ENCODE measurements at regions not wholly inside any gene's neighbourhood (a gene's known extent, or its start where the extent isn't known, plus 50 kb on each side); places are given as distances from the start of the nearest gene placed in this dataset.
"Not testable (repeated sequence)": the region's sequence is repeated elsewhere in the genome, so short reads cannot be mapped to it uniquely, and the experiment has no call there.

- Histone ChIP-seq H3K27me3 (ENCODE audit: control insufficient read depth, insufficient read depth, low read length) (no peaks in the 10 kb centered on the region), H3K9ac (ENCODE audit: low read length) (no peak overlapping the region)
These were observed 197.7 kb downstream of the PRELID2 start for GRCh38 chr5:145637396-145637795.

DNA sequence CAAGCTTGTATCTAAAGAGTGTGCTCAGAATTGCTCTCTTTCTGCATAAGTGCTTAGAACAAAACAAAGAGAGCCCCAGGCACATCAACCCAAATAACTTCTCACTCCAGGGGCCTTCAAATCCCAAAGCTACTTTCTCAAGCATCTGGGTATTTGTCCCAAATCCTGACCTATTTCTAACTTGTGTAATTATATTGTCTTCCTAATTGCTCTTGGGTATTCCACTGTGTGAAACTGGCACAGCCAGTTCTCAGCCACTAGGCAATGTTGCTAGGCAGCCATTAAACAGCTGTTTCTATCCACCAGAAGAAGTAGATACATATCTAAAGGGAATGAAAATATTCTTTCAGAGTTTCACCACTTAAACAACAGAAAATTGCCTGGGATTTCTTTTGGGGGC lies 198.8 kb downstream of the PRELID2 start:
- H3K36me3 ChIP-seq (ENCODE audit: control insufficient read depth, insufficient read depth, low read length) = no peaks in the 10 kb centered on the region
- H3K4me3 ChIP-seq (ENCODE audit: low read length) = no peak overlapping the region
- no peak overlapping the region for H3K27ac ChIP-seq (ENCODE audit: low read depth, low read length)
- H3K4me1 ChIP-seq (ENCODE audit: control insufficient read depth, insufficient read depth, low read length) = no peaks in the 10 kb centered on the region
- H3K9ac ChIP-seq (ENCODE audit: low read length) = no peak overlapping the region
- no peaks in the 10 kb centered on the region for H3K27me3 ChIP-seq (ENCODE audit: control insufficient read depth, insufficient read depth, low read length)

More at GRCh38 chr5:145637396-145637795, 197.7 kb downstream of the PRELID2 start:
- H3K36me3 ChIP-seq (ENCODE audit: control insufficient read depth, insufficient read depth, low read length) = no peaks in the 10 kb centered on the region
- no peak overlapping the region for H3K4me3 ChIP-seq (ENCODE audit: low read length)
- no peaks in the 10 kb centered on the region for H3K4me1 ChIP-seq (ENCODE audit: control insufficient read depth, insufficient read depth, low read length)
- H3K27ac ChIP-seq (ENCODE audit: low read depth, low read length) = no peak overlapping the region

GRCh38 chr5:145633474-145633873 lies 201.7 kb downstream of the PRELID2 start:
- H3K9ac ChIP-seq (ENCODE audit: low read length) = no peak overlapping the region
- H3K27ac ChIP-seq (ENCODE audit: low read depth, low read length) = no peak overlapping the region
- no peaks in the 10 kb centered on the region for H3K36me3 ChIP-seq (ENCODE audit: control insufficient read depth, insufficient read depth, low read length)
- no peaks in the 10 kb centered on the region for H3K27me3 ChIP-seq (ENCODE audit: control insufficient read depth, insufficient read depth, low read length)
- H3K4me1 ChIP-seq (ENCODE audit: control insufficient read depth, insufficient read depth, low read length) = no peaks in the 10 kb centered on the region
- no peak overlapping the region for H3K4me3 ChIP-seq (ENCODE audit: low read length)

DNA sequence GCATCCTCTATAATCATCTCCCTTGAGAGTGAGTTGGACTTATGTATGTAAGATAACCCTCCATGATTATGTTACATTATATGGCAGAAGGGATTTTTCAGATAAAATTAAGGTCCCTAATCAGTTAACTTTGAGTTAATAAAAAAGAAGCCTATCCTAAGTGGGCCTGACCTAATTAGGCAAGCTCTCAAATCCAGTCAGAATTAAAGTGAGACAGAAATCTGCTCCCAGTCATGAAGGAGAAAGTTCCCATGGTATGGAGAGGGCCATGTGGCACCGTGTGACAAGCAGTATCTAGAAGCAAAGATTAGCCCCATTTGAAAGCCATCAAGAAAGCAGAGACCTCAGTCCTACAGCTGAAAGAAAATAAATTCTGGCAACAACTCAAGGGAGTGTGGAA lies 202.4 kb downstream of the PRELID2 start:
- Histone ChIP-seq H3K4me3 (ENCODE audit: low read length) (no peak overlapping the region), H3K27ac (ENCODE audit: low read depth, low read length) (no peak overlapping the region), H3K4me1 (ENCODE audit: control insufficient read depth, insufficient read depth, low read length) (no peaks in the 10 kb centered on the region), H3K9ac (ENCODE audit: low read length) (no peak overlapping the region), H3K27me3 (ENCODE audit: control insufficient read depth, insufficient read depth, low read length) (no peaks in the 10 kb centered on the region), H3K36me3 (ENCODE audit: control insufficient read depth, insufficient read depth, low read length) (no peaks in the 10 kb centered on the region)

DNA sequence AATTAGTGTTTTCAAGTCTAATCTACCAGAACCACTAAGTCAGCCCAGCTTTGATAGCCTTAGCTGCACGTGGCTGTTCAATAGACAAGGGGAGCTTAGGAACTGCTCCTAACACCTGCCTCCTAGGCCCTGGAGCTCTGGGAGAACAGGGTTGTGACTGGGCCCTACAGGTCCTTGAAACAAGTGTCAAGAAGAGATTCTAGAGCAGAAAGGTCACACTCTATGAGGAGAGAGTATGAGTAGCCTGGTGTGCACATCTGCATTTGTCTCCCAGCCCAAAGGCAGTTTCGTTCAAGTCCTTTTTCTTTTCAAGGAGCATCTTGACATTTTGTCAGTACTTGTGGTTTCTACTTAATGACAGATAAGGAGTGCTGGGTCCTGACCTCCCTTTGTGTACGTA lies 206.1 kb downstream of the PRELID2 start:
- no peaks in the 10 kb centered on the region for H3K27me3 ChIP-seq (ENCODE audit: control insufficient read depth, insufficient read depth, low read length)
- H3K4me3 ChIP-seq (ENCODE audit: low read length) = no peak overlapping the region
- no peaks in the 10 kb centered on the region for H3K4me1 ChIP-seq (ENCODE audit: control insufficient read depth, insufficient read depth, low read length)
- no peak overlapping the region for H3K27ac ChIP-seq (ENCODE audit: low read depth, low read length)
- H3K9ac ChIP-seq (ENCODE audit: low read length) = no peak overlapping the region
- H3K36me3 ChIP-seq (ENCODE audit: control insufficient read depth, insufficient read depth, low read length) = no peaks in the 10 kb centered on the region

- Histone ChIP-seq H3K36me3 (ENCODE audit: control insufficient read depth, insufficient read depth, low read length) (no peaks in the 10 kb centered on the region), H3K27me3 (ENCODE audit: control insufficient read depth, insufficient read depth, low read length) (no peaks in the 10 kb centered on the region), H3K9ac (ENCODE audit: low read length) (no peak overlapping the region), H3K27ac (ENCODE audit: low read depth, low read length) (no peak overlapping the region), H3K4me3 (ENCODE audit: low read length) (no peak overlapping the region), H3K4me1 (ENCODE audit: control insufficient read depth, insufficient read depth, low read length) (no peaks in the 10 kb centered on the region)
These were observed 206.6 kb downstream of the PRELID2 start for GRCh38 chr5:145628525-145628924.

- Histone ChIP-seq H3K4me1 (ENCODE audit: control insufficient read depth, insufficient read depth, low read length) (no peaks in the 10 kb centered on the region), H3K9ac (ENCODE audit: low read length) (no peak overlapping the region), H3K27me3 (ENCODE audit: control insufficient read depth, insufficient read depth, low read length) (no peaks in the 10 kb centered on the region), H3K27ac (ENCODE audit: low read depth, low read length) (no peak overlapping the region), H3K36me3 (ENCODE audit: control insufficient read depth, insufficient read depth, low read length) (no peaks in the 10 kb centered on the region), H3K4me3 (ENCODE audit: low read length) (no peak overlapping the region)
These were observed 215.3 kb downstream of the PRELID2 start for GRCh38 chr5:145619806-145620310.

DNA sequence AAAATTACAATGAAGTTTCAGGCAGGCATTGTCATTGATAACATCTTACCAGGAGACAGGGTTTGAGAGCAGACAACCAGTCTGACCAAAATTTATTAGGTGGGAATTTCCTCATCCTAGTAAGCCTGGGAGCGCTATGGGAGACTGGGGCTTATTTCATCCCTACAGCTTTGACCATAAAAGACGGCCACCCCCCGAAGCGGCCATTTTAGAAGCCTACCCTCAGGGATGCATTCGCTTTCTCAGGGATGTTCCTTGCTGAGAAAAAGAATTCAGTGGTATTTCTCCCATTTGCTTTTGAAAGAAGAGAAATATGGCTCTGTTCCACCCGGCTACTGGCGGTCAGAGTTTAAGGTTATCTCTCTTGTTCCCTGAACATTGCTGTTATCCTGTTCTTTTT lies 218.4 kb downstream of the PRELID2 start:
- H3K9ac ChIP-seq (ENCODE audit: low read length); H3K27me3 ChIP-seq (ENCODE audit: control insufficient read depth, insufficient read depth, low read length); H3K4me3 ChIP-seq (ENCODE audit: low read length); H3K27ac ChIP-seq (ENCODE audit: low read depth, low read length); H3K4me1 ChIP-seq (ENCODE audit: control insufficient read depth, insufficient read depth, low read length); H3K36me3 ChIP-seq (ENCODE audit: control insufficient read depth, insufficient read depth, low read length): not testable (repeated sequence)

DNA sequence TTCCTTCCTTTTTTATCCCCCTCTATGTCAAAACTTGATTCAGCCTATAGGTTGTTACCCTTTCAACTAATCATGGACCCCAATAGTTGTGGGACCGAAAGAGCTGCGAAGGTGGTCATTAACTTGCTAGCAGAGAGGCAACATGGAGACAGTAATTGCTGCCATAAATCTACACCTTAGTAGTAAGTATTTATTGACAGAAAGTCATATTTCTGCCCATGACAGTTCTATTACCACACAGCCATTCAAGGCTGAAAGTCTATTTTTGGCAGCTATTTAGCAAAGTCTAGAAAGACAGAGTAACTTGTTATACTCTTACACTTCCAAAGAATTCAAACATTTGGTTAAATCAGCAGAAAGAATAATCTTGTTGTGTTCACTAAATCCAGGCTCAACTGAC lies 236.2 kb downstream of the PRELID2 start:
- H3K27me3 ChIP-seq (ENCODE audit: control insufficient read depth, insufficient read depth, low read length) = no peaks in the 10 kb centered on the region
- no peaks in the 10 kb centered on the region for H3K4me1 ChIP-seq (ENCODE audit: control insufficient read depth, insufficient read depth, low read length)
- no peak overlapping the region for H3K9ac ChIP-seq (ENCODE audit: low read length)
- H3K4me3 ChIP-seq (ENCODE audit: low read length) = no peak overlapping the region
- H3K27ac ChIP-seq (ENCODE audit: low read depth, low read length) = no peak overlapping the region
- H3K36me3 ChIP-seq (ENCODE audit: control insufficient read depth, insufficient read depth, low read length) = no peaks in the 10 kb centered on the region

GRCh38 chr5:145598184-145598583 lies 237.0 kb downstream of the PRELID2 start:
- Histone ChIP-seq H3K27ac (ENCODE audit: low read depth, low read length) (no peak overlapping the region), H3K36me3 (ENCODE audit: control insufficient read depth, insufficient read depth, low read length) (no peaks in the 10 kb centered on the region), H3K9ac (ENCODE audit: low read length) (no peak overlapping the region), H3K27me3 (ENCODE audit: control insufficient read depth, insufficient read depth, low read length) (no peaks in the 10 kb centered on the region), H3K4me1 (ENCODE audit: control insufficient read depth, insufficient read depth, low read length) (no peaks in the 10 kb centered on the region), H3K4me3 (ENCODE audit: low read length) (no peak overlapping the region)

DNA sequence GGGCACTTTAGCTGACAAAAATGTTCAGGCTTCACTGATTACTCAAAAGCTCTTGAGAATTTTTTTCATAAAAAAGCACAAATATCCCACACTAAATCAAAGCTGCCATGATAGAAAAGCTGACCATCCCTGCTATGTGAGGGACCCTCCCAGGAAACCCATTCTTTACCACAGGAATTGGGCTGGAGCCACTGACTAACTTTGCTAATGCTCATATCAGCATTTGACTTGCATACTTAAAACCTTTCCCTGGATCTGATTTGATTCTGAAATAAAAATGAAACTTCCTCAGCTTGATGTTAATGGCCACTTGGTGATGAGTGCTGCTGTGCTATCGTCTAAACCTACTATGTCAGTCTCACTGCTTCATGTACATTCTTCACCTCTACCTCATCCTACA lies 243.6 kb downstream of the PRELID2 start:
- no peak overlapping the region for H3K27ac ChIP-seq (ENCODE audit: low read depth, low read length)
- no peak overlapping the region for H3K9ac ChIP-seq (ENCODE audit: low read length)
- H3K36me3 ChIP-seq (ENCODE audit: control insufficient read depth, insufficient read depth, low read length) = no peaks in the 10 kb centered on the region
- H3K27me3 ChIP-seq (ENCODE audit: control insufficient read depth, insufficient read depth, low read length) = no peaks in the 10 kb centered on the region
- no peaks in the 10 kb centered on the region for H3K4me1 ChIP-seq (ENCODE audit: control insufficient read depth, insufficient read depth, low read length)
- H3K4me3 ChIP-seq (ENCODE audit: low read length) = no peak overlapping the region

DNA sequence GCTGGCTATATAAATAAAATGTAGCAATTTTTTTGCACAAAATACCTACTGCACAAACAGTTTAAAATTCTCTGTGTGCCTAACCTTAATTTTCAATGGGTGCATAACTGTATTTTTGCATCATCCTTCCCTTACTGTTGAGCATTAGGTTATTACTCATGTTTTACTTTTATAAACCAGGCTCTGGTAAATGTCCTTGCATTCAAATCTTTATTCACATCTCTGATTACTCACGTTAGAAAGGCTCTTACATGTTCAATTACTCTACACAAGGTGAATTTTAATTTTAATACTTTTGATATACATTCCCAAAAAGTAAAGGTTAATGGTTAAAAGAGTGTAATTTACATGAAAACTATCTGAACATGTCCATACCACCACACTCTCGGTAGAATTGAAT lies 246.1 kb downstream of the PRELID2 start:
- H3K9ac ChIP-seq (ENCODE audit: low read length) = no peak overlapping the region
- no peak overlapping the region for H3K27ac ChIP-seq (ENCODE audit: low read depth, low read length)
- H3K27me3 ChIP-seq (ENCODE audit: control insufficient read depth, insufficient read depth, low read length) = no peaks in the 10 kb centered on the region

DNA sequence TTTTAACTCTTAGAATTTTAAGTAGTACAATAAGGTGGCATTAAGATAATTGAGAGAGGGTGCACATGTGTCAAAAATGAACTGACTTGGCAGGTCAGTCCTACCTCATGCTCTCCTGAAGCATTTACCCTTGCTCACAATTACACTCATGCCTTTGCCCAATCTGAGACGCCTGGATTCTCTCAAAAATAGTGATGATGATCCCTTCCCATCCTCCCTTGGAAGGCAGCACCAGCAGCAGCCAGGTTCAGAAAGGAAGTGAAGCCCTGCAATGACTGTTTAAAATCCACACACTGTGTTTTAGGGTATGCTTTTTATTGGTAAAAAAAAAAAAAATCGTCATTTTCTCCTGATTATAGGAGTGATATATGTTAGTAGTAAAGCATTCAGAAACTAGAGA lies 246.6 kb downstream of the PRELID2 start:
- Histone ChIP-seq H3K27me3 (ENCODE audit: control insufficient read depth, insufficient read depth, low read length) (no peaks in the 10 kb centered on the region), H3K27ac (ENCODE audit: low read depth, low read length) (no peak overlapping the region), H3K9ac (ENCODE audit: low read length) (no peak overlapping the region), H3K4me3 (ENCODE audit: low read length) (no peak overlapping the region), H3K36me3 (ENCODE audit: control insufficient read depth, insufficient read depth, low read length) (no peaks in the 10 kb centered on the region), H3K4me1 (ENCODE audit: control insufficient read depth, insufficient read depth, low read length) (no peaks in the 10 kb centered on the region)

More for the DNA sequence above, 246.1 kb downstream of the PRELID2 start:
- Histone ChIP-seq H3K4me3 (ENCODE audit: low read length) (no peak overlapping the region), H3K36me3 (ENCODE audit: control insufficient read depth, insufficient read depth, low read length) (no peaks in the 10 kb centered on the region), H3K4me1 (ENCODE audit: control insufficient read depth, insufficient read depth, low read length) (no peaks in the 10 kb centered on the region)

Data from rectal smooth muscle tissue (tissue), 1 donor.